ENCODE measurements at regions not wholly inside any gene's neighbourhood (a gene's known extent, or its start where the extent isn't known, plus 50 kb on each side); places are given as distances from the start of the nearest gene placed in this dataset.

DNA sequence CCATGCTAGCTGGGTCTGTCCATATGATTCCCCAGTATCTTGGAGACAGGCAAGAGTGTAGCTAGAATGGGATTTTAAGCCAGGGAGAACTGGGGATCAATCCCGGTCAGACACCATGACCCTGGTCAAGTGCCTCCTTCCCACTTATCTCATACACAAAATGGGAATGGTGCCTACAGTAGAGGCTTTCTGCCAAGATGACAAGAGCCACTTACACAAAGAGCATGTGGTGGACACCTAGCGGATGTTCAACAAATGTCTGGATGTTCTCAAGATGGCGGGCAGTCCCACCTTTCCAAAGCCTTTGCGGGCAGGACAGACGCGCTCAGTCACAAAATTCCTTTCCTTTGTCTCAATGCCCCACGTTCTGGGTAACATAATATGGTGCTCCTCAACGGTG lies 57.3 kb downstream of the MAF start:
- DNase-seq (ENCODE audit: low read depth), result no peak

DNA sequence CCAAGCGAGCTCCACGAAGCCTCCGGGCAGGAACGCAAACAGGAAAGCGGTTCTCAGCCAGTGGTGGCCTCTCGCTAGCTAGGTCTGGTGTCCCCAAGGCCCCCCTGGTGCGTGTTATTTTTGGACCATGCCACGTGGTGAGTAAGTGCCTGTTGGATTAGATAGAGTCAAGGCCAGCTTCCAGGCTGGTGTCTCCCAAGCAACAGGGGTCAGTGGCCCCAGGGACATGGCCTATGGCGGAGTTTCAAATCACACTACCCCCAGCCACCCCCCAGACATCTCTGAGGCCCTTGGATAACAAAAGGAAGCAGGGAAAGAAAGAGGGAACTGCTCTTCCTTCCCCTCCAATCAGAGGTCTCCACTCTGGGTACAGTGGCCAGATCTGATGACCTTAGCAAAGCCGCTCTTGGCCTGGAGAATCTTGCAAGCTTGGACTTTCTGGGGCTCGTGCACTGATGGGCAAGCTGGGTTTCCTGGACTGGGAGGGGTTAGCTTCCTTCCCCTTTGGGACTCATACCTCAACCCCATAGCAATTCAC lies 58.2 kb downstream of the MAF start:
- no peak for DNase-seq (ENCODE audit: low read depth)

DNA sequence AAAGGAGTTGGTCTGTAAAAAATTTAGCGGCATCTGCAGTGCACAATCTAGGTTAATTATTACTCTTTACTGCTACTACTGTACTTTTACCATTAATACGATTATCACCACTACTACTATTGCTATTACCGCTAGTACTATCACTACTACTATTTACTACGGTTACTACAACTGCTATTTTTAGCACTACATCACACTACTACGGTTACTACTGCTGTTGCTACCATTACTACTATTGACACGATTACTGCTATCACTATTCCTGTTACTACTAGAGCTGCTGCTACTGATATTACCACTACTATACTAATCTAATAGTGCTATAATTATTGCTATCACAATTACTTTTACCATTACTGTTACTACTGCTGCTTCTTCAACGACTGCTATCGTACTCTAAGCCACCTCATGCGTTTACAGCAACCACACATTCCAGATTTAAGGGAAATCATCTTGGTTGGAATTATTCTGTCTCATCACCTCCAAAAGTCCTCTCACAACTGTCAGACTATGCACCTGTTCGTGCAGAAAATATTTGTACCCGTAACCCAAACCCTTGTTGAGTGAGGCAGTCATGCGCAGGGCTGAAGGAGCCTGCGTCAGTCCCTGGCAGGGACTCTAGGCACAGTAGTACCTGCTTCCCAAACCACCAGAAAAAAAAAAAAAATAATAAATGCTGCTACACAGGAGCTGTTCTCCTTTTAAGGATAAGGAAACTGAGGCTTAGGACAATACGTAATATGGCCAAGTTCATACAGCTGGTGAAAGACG lies 59.5 kb downstream of the MAF start:
- no peak for DNase-seq (ENCODE audit: low read depth)

DNA sequence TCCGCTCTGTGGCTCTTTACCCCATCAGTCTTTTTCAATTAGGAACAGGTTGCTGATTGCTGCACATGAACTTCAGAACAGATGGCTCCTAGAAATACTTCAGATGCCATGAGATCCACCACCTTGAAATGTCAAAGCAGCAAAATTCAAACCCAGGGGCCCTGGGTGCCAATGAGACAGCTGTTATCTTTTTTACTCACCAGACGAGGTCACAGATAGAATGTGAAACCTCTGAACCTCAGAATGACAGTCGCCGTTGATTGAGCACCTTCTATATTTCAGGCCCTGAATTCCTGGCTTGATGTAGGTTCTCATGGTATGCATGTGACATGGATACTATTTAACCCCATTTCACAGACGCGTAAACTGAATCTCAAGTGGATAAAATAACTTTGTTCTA lies 63.0 kb downstream of the MAF start:
- DNase-seq (ENCODE audit: low read depth), result no peak

DNA sequence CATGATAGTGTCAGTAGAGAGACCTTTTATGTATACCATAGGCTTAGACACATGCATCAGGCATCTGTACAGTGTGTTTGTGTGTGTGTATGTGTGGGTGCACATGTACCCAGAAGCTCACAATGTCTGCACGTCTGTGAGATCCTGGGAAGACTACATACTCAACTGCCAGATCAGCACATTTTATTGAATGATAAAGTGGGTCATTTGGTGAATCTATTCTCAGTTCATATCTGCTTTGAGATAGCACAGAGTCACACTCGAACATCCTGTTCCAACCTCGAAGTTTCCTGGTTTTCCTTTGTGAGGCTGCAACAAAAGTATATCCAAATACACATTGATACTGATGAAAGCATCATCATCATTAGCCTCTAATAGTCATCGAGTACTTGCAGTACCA lies 63.6 kb downstream of the MAF start:
- DNase-seq (ENCODE audit: low read depth), result no peak

DNA sequence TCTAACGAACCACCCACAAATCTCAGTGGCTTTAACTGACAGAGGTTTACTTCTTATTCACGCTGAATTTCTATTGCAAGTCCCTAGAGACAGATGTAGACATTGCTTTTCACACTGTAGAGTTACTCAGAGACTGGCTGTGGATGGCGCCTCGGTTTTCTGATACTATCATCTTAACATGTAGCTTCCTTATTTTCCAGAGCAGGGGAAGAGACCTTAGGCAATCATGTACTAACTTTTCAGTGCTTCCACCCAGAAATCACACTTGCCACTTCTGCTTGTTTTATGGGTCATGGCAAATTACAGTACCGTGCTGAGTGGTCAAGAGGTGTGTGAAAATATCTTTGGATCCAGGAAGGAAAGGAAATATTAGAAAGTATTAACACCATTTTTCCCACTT lies 65.4 kb downstream of the MAF start:
- no peak for DNase-seq (ENCODE audit: low read depth)

DNA sequence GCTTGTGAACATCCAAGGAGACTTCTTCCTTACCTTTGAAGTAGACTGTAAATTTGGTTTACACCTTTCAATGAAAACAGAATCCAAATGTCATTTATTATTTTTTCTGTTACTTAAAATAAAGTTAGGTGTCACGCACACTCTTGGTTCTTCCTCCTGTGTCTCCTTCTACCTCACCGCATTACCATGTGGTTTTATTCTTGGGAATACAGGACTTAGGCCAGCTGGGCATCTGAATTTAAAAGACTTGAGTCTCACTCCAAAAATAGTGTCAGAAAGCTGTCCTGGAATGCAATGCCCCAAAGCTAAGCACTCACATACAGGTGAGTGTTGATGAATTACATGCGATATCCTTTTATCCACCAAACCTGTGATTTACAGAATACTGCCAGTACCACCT lies 66.4 kb downstream of the MAF start:
- DNase-seq (ENCODE audit: low read depth), result no peak

DNA sequence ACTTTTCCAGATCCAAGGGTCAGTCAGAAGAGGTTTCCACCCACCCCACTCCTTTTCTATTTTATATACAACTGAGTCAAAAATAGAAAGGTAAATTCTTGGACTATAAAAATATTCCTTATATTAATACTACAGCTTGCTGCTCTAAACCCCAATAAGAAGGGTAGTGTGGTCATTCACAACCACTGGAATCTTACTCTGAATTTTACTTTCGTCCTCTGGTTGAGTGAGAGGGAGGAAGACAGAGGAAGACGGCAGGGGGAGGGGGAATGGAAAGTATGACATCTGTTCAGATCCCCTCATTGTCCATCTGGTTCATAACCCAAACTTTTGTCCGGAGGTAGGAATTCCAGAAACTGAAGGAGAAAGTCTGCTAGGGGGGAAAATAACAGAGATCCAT lies 67.2 kb downstream of the MAF start:
- no peak for DNase-seq (ENCODE audit: low read depth)

DNA sequence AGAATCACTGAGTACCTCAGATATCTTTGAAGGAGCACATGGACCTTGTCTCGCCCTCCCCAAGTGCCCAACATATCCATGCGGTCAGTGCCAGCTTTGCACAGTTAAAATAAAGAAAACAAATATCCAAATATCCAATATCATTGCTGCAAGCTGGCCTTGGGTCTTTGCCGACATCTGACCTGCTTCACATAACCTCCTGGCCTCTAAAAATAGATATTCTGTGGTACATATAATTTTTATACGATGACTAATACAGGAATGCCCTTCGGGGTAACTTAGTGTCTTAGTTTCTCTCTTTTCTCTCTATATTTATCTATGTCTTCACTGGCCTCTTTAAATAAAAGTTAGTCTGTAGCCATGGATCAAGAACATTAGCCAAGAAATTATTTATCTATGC lies 67.8 kb downstream of the MAF start:
- DNase-seq (ENCODE audit: low read depth), result no peak

DNA sequence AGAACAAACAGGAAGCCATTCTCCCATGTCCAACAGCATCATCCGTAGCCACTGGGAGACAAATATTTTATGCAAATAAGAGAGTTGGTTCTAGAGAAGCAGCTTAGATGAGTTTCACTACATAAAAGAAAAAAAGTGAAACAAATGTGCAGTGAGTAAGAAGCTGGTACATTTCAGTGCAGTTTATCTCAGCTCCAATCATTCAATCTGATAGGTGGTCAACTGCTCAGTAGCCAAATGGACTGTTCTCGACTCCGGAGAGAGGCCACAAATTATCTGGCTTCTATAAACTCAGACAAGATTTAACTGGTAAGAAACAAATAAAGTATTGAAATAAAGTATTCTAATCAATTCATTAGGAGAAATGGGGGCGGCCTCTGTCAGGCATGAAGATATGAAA lies 68.3 kb downstream of the MAF start:
- no peak for DNase-seq (ENCODE audit: low read depth)

DNA sequence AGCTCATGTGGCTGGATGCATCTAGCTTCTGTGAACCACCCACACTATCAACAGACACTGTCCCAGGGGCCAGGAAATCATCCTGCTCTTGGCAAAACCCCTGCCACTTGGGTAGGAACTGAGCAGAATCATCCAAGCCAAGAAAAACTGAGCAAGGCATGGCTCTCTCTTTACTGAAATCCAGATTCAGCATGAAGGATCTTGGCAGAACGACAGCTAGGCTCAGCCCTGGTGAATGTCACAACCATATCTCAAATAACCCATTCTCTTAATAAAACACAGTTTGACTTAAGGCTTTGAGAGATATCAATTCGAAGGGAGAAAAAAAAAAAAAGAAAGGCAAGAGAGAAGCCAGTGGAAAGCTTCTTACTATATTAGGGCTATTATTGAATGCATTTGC lies 72.2 kb downstream of the MAF start:
- no peak for DNase-seq (ENCODE audit: low read depth)

DNA sequence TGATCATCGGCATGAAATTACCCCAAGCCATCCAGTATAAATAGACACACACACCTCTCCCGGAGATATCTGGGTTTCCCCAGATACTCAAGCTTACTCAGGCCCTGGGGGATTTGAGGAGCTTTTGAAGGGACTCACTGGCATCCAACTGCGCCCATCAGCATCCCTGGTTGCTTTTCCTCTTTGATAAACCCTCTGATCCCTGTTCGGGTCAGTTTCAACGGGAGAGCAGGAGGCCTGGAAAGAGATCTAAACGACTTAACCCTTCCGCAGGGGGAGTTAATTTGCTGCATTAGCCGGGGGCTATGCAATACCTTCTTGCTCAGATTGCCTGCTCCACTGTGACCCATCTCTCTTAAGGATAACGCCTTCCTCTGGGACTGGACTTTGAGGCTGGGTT lies 76.6 kb downstream of the MAF start:
- no peak for DNase-seq (ENCODE audit: low read depth)

DNA sequence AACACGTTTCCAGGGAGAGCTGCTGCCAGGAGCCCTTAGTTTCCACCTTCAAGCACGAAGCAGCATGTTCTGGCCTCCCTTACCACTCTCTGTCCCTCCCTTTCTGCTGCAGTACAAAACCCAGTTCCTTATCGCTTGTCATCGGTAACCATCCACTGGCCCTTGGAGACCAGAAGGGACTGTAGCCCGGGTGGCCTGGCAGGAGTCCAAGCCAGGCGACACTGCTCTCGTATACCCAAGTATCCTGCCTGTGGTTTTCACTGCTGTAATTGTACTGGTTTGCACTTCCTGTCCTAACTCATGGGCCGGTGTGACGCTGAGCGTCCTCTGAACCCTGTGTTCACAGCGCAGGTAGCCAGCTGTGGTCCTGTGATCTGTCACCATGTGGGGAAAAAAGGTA lies 81.1 kb downstream of the MAF start:
- no peak for DNase-seq (ENCODE audit: low read depth)

DNA sequence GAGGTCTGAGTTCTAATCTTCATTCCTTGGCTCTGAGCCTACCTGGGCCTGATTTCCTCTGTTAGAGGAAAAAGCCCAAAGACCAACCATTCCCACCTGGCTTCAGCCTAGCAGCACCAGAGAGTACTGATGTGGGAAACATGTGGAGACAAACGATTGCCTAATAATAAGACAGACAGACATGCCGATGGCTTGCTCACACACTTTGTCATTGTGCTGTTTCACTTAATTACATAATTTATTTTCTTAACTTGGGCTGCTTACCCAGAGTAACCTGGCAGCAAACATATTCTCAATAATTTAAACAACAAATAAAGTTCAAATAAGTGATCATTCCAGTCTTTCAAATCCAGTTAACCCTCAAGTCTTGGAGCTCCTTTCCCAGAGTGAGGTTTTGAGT lies 83.4 kb downstream of the MAF start:
- no peak for DNase-seq (ENCODE audit: low read depth)

DNA sequence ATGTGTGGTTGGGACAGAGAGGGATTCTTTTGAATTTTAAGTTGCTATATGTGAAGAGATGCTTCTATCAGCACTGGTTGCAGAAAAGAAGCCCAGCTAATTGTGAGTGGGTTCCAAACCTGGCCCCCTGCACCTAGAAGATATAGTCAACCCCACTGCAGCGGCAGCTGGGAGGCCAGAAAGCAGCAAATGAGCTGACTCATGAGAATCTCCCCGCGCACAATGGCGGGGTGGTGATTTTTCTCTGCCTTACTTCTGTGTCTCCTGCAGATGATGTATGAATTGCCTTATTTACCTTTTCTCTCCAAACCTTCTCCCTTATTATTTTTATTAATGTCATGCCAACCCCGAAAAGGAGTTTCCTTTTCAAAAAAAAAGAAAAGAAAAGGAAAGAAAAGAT lies 89.7 kb downstream of the MAF start:
- no peak for DNase-seq (ENCODE audit: low read depth)

DNA sequence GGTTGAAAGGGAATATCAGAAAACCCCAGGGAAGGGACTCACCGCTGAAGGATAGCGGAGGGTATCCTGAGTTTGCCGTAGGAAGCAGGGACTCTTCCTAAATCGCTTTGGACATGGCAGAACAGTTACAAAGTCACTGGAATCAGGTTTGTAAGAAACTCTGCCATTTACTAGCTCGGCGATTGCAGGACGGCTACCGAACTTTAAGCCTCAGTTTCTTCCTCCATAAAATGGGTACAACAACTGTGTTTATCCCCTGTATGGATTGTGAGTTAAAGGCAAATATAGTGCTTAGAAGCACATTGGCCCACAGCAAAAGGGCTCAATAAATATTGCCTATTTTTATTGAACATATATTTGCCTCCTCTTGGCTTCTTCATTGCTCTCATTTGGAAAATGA lies 90.6 kb downstream of the MAF start:
- no peak for DNase-seq (ENCODE audit: low read depth)

DNA sequence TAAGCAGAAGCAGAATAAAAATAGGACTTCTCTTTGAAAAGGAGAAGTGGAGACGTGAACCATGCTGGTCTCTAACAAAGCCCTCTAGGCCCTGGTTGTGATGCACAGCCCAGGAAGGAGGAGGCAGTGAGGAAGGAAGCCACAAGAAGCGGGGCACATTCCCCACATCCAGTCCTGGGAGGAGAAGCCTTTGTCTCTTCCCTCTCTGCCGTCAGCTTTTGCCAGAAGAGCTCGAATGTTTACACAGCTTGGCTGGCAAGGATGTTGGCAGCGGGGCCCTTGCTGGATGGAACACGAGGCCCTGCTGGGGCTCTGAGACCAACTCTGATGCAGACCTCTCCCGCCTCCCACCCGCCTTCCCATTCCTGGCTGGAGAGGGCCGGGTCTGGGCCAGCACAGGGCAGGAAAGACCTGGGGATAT lies 91.3 kb downstream of the MAF start:
- no peak for DNase-seq (ENCODE audit: low read depth)

DNA sequence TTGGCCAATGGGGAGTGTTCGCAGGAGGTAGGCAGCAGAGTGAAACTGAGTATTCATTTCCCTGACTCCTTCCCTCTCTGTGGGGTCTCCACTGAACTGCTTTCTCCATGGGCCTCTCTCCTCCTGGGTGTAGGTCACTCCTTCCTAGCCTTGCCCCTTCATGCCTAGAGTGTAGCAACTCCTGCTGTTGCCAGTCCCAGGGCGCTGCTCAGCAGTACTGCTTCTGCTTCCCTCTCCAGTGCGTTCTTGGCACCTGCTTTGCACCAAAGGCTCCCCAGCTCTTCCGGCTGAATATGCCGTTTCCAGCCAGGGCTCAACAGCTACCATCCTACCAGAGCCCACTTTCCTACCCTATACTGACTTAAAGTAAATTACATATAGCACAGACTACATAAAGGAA lies 92.2 kb downstream of the MAF start:
- DNase-seq (ENCODE audit: low read depth), result no peak

DNA sequence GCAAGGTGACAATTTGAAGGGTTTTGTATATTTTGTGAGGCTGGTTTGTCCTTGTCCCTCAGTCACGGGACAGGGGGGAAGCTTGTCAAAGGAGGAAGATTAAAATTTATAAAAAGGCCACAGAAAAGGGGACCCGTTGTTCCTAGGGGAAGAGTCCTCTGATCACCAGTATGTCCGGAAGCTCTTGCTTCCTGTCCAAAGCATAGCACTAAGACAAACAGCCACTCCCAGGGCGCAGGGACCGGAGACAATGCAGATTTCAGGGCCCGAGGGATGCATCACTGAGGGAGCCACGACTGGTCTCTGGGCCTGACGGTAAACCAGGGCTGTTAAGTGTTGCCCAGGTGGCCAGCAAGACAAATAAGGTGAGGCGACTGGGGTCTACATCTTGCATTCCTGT lies 95.2 kb downstream of the MAF start:
- no peak for DNase-seq (ENCODE audit: low read depth)

DNA sequence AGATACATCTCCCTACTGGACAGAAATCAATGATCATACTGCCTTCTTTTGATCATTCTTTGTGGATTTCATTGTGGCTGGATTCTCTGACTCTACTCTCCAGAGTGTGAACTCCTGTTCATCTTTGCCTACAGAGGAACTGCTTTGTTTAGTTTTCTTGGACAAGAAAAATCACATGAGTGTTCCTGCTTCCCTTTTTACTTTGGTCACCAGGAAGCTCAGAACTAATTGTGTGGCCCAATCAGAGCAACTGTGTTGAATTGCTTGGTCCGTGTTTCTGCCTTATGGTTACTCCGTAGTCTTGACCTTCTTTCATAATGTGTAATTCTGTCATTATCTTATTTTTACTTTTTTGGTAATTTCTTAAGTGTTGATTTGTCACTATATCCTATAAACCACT lies 97.0 kb downstream of the MAF start:
- DNase-seq (ENCODE audit: low read depth), result no peak

DNA sequence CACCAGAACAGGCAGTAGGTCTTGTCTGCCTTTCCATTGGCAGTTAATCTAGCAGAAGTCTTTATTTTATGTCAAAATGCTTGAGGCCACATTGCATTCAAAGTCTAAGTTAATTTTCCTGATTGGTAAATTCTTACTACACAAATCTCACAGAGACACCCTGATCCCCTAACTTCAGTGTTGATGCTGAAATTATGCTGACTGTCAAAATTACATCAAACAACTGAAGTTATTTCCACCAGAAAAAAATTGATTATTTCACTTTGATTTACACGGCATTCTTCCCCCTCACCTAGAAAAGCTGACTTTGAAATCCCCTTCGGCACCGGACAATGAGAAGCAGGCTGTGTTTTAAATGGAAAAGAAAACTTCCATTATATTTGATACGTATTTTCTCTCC lies 99.1 kb downstream of the MAF start:
- no peak for DNase-seq (ENCODE audit: low read depth)

DNA sequence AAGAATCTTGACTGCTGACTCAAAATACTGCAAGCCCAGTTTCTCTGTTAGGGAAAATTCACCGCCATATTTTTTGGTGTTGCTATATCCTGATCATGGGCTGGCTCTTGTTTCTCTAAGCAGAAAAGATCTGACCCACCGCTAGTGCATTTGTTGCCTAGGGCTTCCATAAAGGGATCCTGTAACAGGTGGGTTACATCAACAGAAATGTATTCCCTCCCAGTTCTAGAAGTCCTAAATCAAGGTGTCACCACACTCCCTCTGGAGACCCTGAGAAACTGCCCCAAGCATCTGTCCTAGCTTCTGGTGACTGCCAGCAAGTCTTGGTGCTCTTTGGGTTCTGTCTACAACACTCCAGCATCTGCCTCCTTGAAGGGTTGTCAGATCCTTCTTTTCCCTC lies 99.7 kb downstream of the MAF start:
- DNase-seq (ENCODE audit: low read depth), result no peak

DNA sequence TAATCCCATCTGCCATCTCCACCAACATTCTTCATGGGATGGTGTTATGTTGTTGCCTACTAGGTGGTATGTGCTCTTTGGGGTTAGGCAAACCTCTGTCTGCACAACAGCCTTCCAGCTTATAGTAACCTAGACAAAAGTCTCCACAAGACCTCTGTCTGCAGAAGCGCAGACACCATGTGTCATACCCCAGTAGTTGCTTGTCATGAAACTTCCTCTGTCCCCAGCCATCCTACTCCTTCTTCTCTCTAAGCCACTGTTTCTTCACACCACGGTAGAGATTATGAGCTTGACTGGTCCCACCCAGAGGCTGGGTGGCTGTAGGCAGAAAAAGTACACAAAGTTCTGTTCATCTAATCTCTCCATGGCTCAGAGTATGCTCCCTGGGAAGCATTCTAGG lies 100.3 kb downstream of the MAF start:
- no peak for DNase-seq (ENCODE audit: low read depth)

DNA sequence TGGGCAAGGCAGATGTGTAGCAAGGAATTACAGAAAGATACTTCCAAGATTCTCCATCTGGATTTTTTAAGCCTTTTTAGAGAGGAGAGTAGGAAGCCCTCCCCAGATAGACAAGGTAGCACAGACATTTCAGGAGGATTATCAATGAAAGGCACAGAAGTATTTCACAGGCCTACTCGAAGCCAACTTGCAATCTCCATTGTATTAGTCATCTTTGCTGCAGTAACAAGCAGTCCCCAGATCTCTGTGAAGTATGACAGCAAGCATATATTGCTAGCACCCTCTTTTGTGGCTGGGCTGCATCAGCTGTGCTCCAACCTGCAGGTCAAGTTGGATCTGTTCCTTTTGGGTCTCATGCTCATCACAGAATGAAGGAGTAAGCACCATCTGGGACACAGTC lies 101.6 kb downstream of the MAF start:
- no peak for DNase-seq (ENCODE audit: low read depth)
